GM23338 (cell line): ENCODE measurements at regions not wholly inside any gene's neighbourhood (a gene's known extent, or its start where the extent isn't known, plus 50 kb on each side); places are given as distances from the start of the nearest gene placed in this dataset.

Experiments
- ATAC-seq: fragments of 200-7000 bp; cut with Tn5 transposase; 3 replicates; pipeline ENCODE4 v1.9.1; 2020
- DNase-seq: peaks from one replicate; pipeline ENCODE4 v3.0.0-alpha.2; 2015; ENCODE audit warnings: low spot score
- H2AFZ ChIP-seq: fragments of 200-600 bp; sonication (generic); 2 replicates; pipeline ENCODE4 v1.8.0; 2016; ENCODE audit warnings: antibody characterized with exemption, mild to moderate bottlenecking, moderate library complexity
- H3F3A ChIP-seq: fragments of 200-600 bp; sonication (generic); replicated peaks from 2 replicates; pipeline ENCODE4 v1.8.0; 2017; ENCODE audit warnings: antibody characterized with exemption, mixed run types, low read depth
- H3K27ac ChIP-seq: fragments of 200-600 bp; sonication (generic); 2 replicates; pipeline ENCODE4 v1.6.1; 2016; ENCODE audit warnings: low read depth
- H3K27me3 ChIP-seq: fragments of 200-600 bp; sonication (generic); 2 replicates; pipeline ENCODE4 v1.8.0; 2016; ENCODE audit warnings: mild to moderate bottlenecking, mixed run types, moderate library complexity; ENCODE audit not compliant: insufficient read depth
- H3K36me3 ChIP-seq: fragments of 200-600 bp; sonication (generic); 2 replicates; pipeline ENCODE4 v1.8.0; 2016; ENCODE audit warnings: mild to moderate bottlenecking; ENCODE audit not compliant: insufficient read depth
- H3K4me1 ChIP-seq: fragments of 200-600 bp; sonication (generic); 2 replicates; pipeline ENCODE4 v1.8.0; 2016; ENCODE audit warnings: mild to moderate bottlenecking, moderate library complexity; ENCODE audit not compliant: insufficient read depth
- H3K4me2 ChIP-seq: fragments of 200-600 bp; sonication (generic); 2 replicates; pipeline ENCODE4 v1.7.1; 2017; ENCODE audit warnings: mixed run types
- H3K4me3 ChIP-seq: fragments of 200-600 bp; sonication (generic); 2 replicates; pipeline ENCODE4 v1.6.1; 2016; ENCODE audit warnings: mixed run types
- H3K79me2 ChIP-seq: fragments of 200-600 bp; sonication (generic); replicated peaks from 2 replicates; pipeline ENCODE4 v1.8.0; 2017; ENCODE audit warnings: mild to moderate bottlenecking; ENCODE audit not compliant: insufficient read depth
- H3K9me2 ChIP-seq: fragments of 200-600 bp; sonication (generic); 2 replicates; pipeline ENCODE4 v1.8.0; 2017; ENCODE audit not compliant: insufficient read depth
- H4K20me1 ChIP-seq: fragments of 200-600 bp; sonication (generic); replicated peaks from 2 replicates; pipeline ENCODE4 v1.8.0; 2017; ENCODE audit warnings: mild to moderate bottlenecking; ENCODE audit not compliant: insufficient read depth
- H3K27ac Mint-ChIP-seq: 2 replicates; pipeline ENCODE4 v1.8.0; 2020; ENCODE audit warnings: inconsistent platforms, mild to moderate bottlenecking, moderate library complexity, mixed read lengths
- H3K27me3 Mint-ChIP-seq: 3 replicates; pipeline ENCODE4 v1.8.0; 2022; ENCODE audit warnings: low read depth, mild to moderate bottlenecking, moderate library complexity, mixed read lengths, inconsistent platforms; ENCODE audit not compliant: insufficient read depth, poor library complexity
- H3K36me3 Mint-ChIP-seq: 3 replicates; pipeline ENCODE4 v1.8.0; 2021; ENCODE audit warnings: low read depth, mild to moderate bottlenecking, inconsistent platforms, moderate library complexity, mixed read lengths
- H3K4me1 Mint-ChIP-seq: 3 replicates; pipeline ENCODE4 v1.8.0; 2020; ENCODE audit warnings: mild to moderate bottlenecking, inconsistent platforms, mixed read lengths
- H3K4me3 Mint-ChIP-seq: 3 replicates; pipeline ENCODE4 v1.8.0; 2021; ENCODE audit warnings: moderate library complexity, mild to moderate bottlenecking, inconsistent platforms, mixed read lengths
- H3K9me3 Mint-ChIP-seq: 3 replicates; pipeline ENCODE4 v1.8.0; 2020; ENCODE audit warnings: moderate library complexity, mild to moderate bottlenecking, inconsistent platforms, mixed read lengths
- CREB1 ChIP-seq: fragments of 250-450 bp; sonication (Bioruptor Pico); IDR thresholded peaks from 2 replicates; pipeline ENCODE4 v1.5.0; 2020; ENCODE audit warnings: low read depth, mild to moderate bottlenecking, moderate library complexity
- CTCF ChIP-seq, 2 experiments: fragments of 200-600 bp in 1 of 2; sonication (generic) in 1 of 2; conservative IDR thresholded peaks; 2 replicates each; pipeline versions ENCODE4 v1.5.1 to v1.6.1; 2016 to 2017; ENCODE audit warnings: antibody characterized with exemption in 2 of 2, low read depth in 2 of 2, mild to moderate bottlenecking in 2 of 2, moderate library complexity in 1 of 2
- ETS1 ChIP-seq: IDR thresholded peaks from 2 replicates; pipeline ENCODE4 v1.6.1; 2016; ENCODE audit warnings: antibody characterized with exemption
- EZH2 ChIP-seq: fragments of 200-600 bp; sonication (generic); IDR thresholded peaks from one replicate; pipeline ENCODE4 v1.8.0; 2017; ENCODE audit warnings: antibody characterized with exemption, mild to moderate bottlenecking, low read depth; ENCODE audit not compliant: unreplicated experiment
- EZH2phosphoT487 ChIP-seq: fragments of 200-600 bp; sonication (generic); IDR thresholded peaks from one replicate; pipeline ENCODE4 v1.8.1; 2018; ENCODE audit warnings: antibody characterized with exemption; ENCODE audit not compliant: unreplicated experiment
- JUNB ChIP-seq: IDR thresholded peaks from one replicate; pipeline ENCODE4 v1.6.1; 2016; ENCODE audit warnings: antibody characterized with exemption; ENCODE audit not compliant: unreplicated experiment
- NANOG ChIP-seq: IDR thresholded peaks from 2 replicates; pipeline ENCODE4 v1.6.1; 2016; ENCODE audit warnings: antibody characterized with exemption, borderline replicate concordance
- POLR2AphosphoS5 ChIP-seq: IDR thresholded peaks from 2 replicates; pipeline ENCODE4 v1.6.1; 2016; ENCODE audit warnings: antibody characterized with exemption, low read depth
- REST ChIP-seq: IDR thresholded peaks from one replicate; pipeline ENCODE4 v1.6.1; 2018; ENCODE audit warnings: antibody characterized with exemption; ENCODE audit not compliant: unreplicated experiment
- STAT1 ChIP-seq: IDR thresholded peaks from one replicate; pipeline ENCODE4 v1.6.1; 2016; ENCODE audit warnings: antibody characterized with exemption; ENCODE audit not compliant: unreplicated experiment
- ZNF114 ChIP-seq: fragments of 250-450 bp; sonication (Bioruptor Pico); IDR thresholded peaks from 2 replicates; pipeline ENCODE4 v1.5.0; 2020; ENCODE audit warnings: mild to moderate bottlenecking, moderate library complexity
- ZNF331 ChIP-seq: fragments of 250-450 bp; sonication (Bioruptor Pico); IDR thresholded peaks from 2 replicates; pipeline ENCODE4 v1.5.0; 2020; ENCODE audit warnings: low read depth, mild to moderate bottlenecking, moderate library complexity
- ZNF462 ChIP-seq: fragments of 250-450 bp; sonication (Bioruptor Pico); IDR thresholded peaks from 2 replicates; pipeline ENCODE4 v1.5.0; 2020; ENCODE audit warnings: mild to moderate bottlenecking, moderate library complexity

GRCh38 chr5:138666226-138666742 lies 86.9 kb upstream of the CTNNA1 start (continued):
- TF ChIP-seq CREB1 (CRISPR knock-in tag) = no peak
- TF ChIP-seq ZNF114 (CRISPR knock-in tag) = no peak

- Mint-ChIP-seq H3K27ac (no peak overlapping the region), H3K36me3 (no peaks in the 10 kb centered on the region), H3K4me1 (peaks cover 21% of the 10 kb centered on the region), H3K27me3 (peaks cover 13% of the 10 kb centered on the region), H3K9me3 (no peaks in the 10 kb centered on the region), H3K4me3 (no peak overlapping the region)
- Histone ChIP-seq H3K27ac (no peak overlapping the region), H2AFZ (peak overlapping the region; percentile 89; the same call in 1 of the 2 replicates), H3K79me2 (no peaks in the 10 kb centered on the region), H4K20me1 (no peaks in the 10 kb centered on the region), H3K4me2 (no peak overlapping the region), H3K9me2 (no peaks in the 10 kb centered on the region), H3K4me3 (no peak overlapping the region), H3K36me3 (no peaks in the 10 kb centered on the region), H3K4me1 (no peaks in the 10 kb centered on the region), H3K27me3 (no peaks in the 10 kb centered on the region), H3F3A (no peaks in the 10 kb centered on the region)
- TF ChIP-seq POLR2AphosphoS5 = no peak
- TF ChIP-seq JUNB = no peak
- no peak for TF ChIP-seq EZH2phosphoT487
- TF ChIP-seq CREB1 (CRISPR knock-in tag) = no peak
- no peak for TF ChIP-seq ZNF114 (CRISPR knock-in tag)
- TF ChIP-seq CTCF (conservative IDR thresholded peaks at IDR 0.05; ENCODE audit: low read depth in 2 of 2) = no peak
- TF ChIP-seq REST = no peak
- TF ChIP-seq STAT1 = no peak
- TF ChIP-seq ZNF462 = no peak
- TF ChIP-seq EZH2 = no peak
- no peak for TF ChIP-seq ETS1
- TF ChIP-seq ZNF331 (CRISPR knock-in tag) = no peak
- no peak for TF ChIP-seq NANOG
- ATAC-seq (no peak), DNase-seq (no peak)
These were observed 88.0 kb upstream of the CTNNA1 start for GRCh38 chr5:138665261-138665660.
